ENCODE measurements at regions not wholly inside any gene's neighbourhood (a gene's known extent, or its start where the extent isn't known, plus 50 kb on each side); places are given as distances from the start of the nearest gene placed in this dataset.

DNA sequence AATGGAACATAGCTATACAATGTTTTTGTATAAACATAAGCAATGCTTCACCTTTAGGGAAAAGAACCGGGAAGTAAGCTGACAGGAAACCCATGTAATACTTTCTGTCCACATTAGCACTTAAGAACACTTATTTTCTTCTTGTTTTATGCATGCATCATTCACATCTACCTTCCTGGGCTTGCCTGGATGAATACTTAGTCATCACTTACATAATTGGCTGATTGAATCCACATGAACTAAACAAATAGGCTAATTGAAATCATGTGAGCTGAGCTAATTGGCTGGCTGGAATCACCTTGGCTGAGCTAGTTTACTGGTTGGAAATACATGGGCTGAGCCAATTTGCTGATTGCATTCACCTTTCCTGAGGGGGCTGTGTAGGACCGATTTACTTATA is 78.8 kb downstream of the ZNF726 start:
- TF ChIP-seq, protein P1, sequence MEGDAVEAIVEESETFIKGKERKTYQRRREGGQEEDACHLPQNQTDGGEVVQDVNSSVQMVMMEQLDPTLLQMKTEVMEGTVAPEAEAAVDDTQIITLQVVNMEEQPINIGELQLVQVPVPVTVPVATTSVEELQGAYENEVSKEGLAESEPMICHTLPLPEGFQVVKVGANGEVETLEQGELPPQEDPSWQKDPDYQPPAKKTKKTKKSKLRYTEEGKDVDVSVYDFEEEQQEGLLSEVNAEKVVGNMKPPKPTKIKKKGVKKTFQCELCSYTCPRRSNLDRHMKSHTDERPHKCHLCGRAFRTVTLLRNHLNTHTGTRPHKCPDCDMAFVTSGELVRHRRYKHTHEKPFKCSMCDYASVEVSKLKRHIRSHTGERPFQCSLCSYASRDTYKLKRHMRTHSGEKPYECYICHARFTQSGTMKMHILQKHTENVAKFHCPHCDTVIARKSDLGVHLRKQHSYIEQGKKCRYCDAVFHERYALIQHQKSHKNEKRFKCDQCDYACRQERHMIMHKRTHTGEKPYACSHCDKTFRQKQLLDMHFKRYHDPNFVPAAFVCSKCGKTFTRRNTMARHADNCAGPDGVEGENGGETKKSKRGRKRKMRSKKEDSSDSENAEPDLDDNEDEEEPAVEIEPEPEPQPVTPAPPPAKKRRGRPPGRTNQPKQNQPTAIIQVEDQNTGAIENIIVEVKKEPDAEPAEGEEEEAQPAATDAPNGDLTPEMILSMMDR (IDR thresholded peaks at IDR 0.05), result no peak
- TF ChIP-seq POLR2A (IDR thresholded peaks at IDR 0.05), result no peak
